SK-N-SH (cell line): ENCODE measurements at regions not wholly inside any gene's neighbourhood (a gene's known extent, or its start where the extent isn't known, plus 50 kb on each side); places are given as distances from the start of the nearest gene placed in this dataset.

Experiments used
- CTCF ChIA-PET: fragments of 300-600, 350-600 bp; formaldehyde crosslinking; extraction: SDS; loops from one replicate; lab custom pipeline; 2021; lab: Yijun Ruan, JAX
- POLR2A ChIA-PET: fragments of 350-600 bp; sonication (Branson Sonifier 250); formaldehyde crosslinking; extraction: SDS; loops from one replicate; lab custom pipeline; 2020; ENCODE audit warnings: antibody characterized with exemption, inconsistent platforms; lab: Yijun Ruan, JAX
- DNase-seq: peaks from one replicate; pipeline ENCODE4 v3.0.0; 2012
- H2AFZ ChIP-seq: fragments of 200-600 bp; sonication (generic); 2 replicates; pipeline ENCODE4 v1.8.1; 2016; ENCODE audit warnings: antibody characterized with exemption, mild to moderate bottlenecking, low read depth
- H3F3A ChIP-seq: fragments of 200-600 bp; sonication (generic); replicated peaks from 2 replicates; pipeline ENCODE3; 2016; ENCODE audit warnings: antibody characterized with exemption, mild to moderate bottlenecking; ENCODE audit not compliant: insufficient read depth
- H3K27ac ChIP-seq, 2 experiments: fragments of 200-500 bp in 1 of 2; fragments of 200-600 bp in 1 of 2; sonication (Bioruptor generic) in 1 of 2; sonication (generic), shearing (Covaris generic) in 1 of 2; 2 replicates each; pipeline versions ENCODE4 v1.5.1 to v1.6.1; 2014 to 2016; ENCODE audit warnings: low read depth in 2 of 2, inconsistent platforms in 1 of 2, low read length in 1 of 2, mild to moderate bottlenecking in 1 of 2, mixed read lengths in 1 of 2
- H3K27me3 ChIP-seq: fragments of 200-600 bp; sonication (generic), shearing (Covaris generic); 2 replicates; pipeline ENCODE4 v1.6.1; 2016; ENCODE audit warnings: mixed run types; ENCODE audit not compliant: insufficient read depth
- H3K36me3 ChIP-seq, 2 experiments: fragments of 200-500 bp in 1 of 2; fragments of 200-600 bp in 1 of 2; sonication (Bioruptor generic) in 1 of 2; sonication (generic) in 1 of 2; replicated peaks in 1 of 2; 2 replicates each; pipeline versions ENCODE3 to v1.5.1; 2014 to 2016; ENCODE audit warnings: low read length in 1 of 2, mild to moderate bottlenecking in 1 of 2; ENCODE audit not compliant: insufficient read depth in 2 of 2, control insufficient read depth in 1 of 2
- H3K4me1 ChIP-seq, 2 experiments: fragments of 200-500 bp in 1 of 2; fragments of 200-600 bp in 1 of 2; sonication (Bioruptor generic) in 1 of 2; sonication (generic), shearing (Covaris generic) in 1 of 2; 2 replicates each; pipeline versions ENCODE4 v1.5.1 to v1.6.1; 2014 to 2016; ENCODE audit warnings: low read depth in 1 of 2, low read length in 1 of 2, mixed run types in 1 of 2; ENCODE audit not compliant: insufficient read depth in 2 of 2, control insufficient read depth in 1 of 2
- H3K4me2 ChIP-seq: fragments of 200-600 bp; sonication (generic), shearing (Covaris generic); 2 replicates; pipeline ENCODE4 v1.6.1; 2017; ENCODE audit warnings: mixed run types
- H3K4me3 ChIP-seq, 2 experiments: fragments of 200-500 bp in 1 of 2; fragments of 200-600 bp in 1 of 2; sonication (Bioruptor generic) in 1 of 2; sonication (generic), shearing (Covaris generic) in 1 of 2; 2 replicates each; pipeline versions ENCODE4 v1.5.1 to v1.8.1; 2014 to 2016; ENCODE audit warnings: low read depth in 2 of 2, inconsistent platforms in 1 of 2, low read length in 1 of 2, mild to moderate bottlenecking in 1 of 2, mixed read lengths in 1 of 2, moderate library complexity in 1 of 2
- H3K79me2 ChIP-seq: fragments of 200-600 bp; sonication (generic); 2 replicates; pipeline ENCODE4 v1.8.1; 2017; ENCODE audit warnings: mild to moderate bottlenecking; ENCODE audit not compliant: insufficient read depth
- H3K9ac ChIP-seq: fragments of 200-600 bp; sonication (generic); 2 replicates; pipeline ENCODE4 v1.6.1; 2017; ENCODE audit warnings: mixed run types
- H3K9me2 ChIP-seq: fragments of 200-600 bp; sonication (generic); 2 replicates; pipeline ENCODE4 v1.6.1; 2017; ENCODE audit warnings: mixed run types
- H3K9me3 ChIP-seq: fragments of 200-600 bp; sonication (generic); 2 replicates; pipeline ENCODE4 v1.6.1; 2017; ENCODE audit warnings: mixed run types, mild to moderate bottlenecking, moderate library complexity
- H4K20me1 ChIP-seq: fragments of 200-600 bp; sonication (generic); 2 replicates; pipeline ENCODE4 v1.6.1; 2017; ENCODE audit warnings: mild to moderate bottlenecking, mixed run types; ENCODE audit not compliant: insufficient read depth
- CHD2 ChIP-seq: fragments of 150-350 bp; IDR thresholded peaks from 2 replicates; pipeline ENCODE4 v1.6.1; 2018; ENCODE audit warnings: low read length; ENCODE audit not compliant: partially characterized antibody
- CTCF ChIP-seq: fragments of 200-600 bp; sonication (generic); IDR thresholded peaks from 2 replicates; pipeline ENCODE4 v1.6.1; 2017; ENCODE audit warnings: antibody characterized with exemption, mild to moderate bottlenecking, moderate library complexity
- EP300 ChIP-seq, 2 experiments: IDR thresholded peaks; 2 replicates each; pipeline versions ENCODE4 v1.4.0 to v1.6.1; 2012; ENCODE audit warnings: borderline replicate concordance in 1 of 2, low read depth in 1 of 2, low read length in 1 of 2
- EZH2phosphoT487 ChIP-seq: fragments of 200-600 bp; sonication (generic); IDR thresholded peaks from 2 replicates; pipeline ENCODE4 v1.6.1; 2017; ENCODE audit warnings: low read depth, mixed run types, mild to moderate bottlenecking, antibody characterized with exemption, moderate library complexity, borderline replicate concordance
- FOXJ3 ChIP-seq: sonication (generic); formaldehyde crosslinking; IDR thresholded peaks from 2 replicates; pipeline ENCODE4 v1.5.1; 2020; ENCODE audit warnings: mild to moderate bottlenecking, missing genetic modification reagents
- GATA2 ChIP-seq: sonication (generic); formaldehyde crosslinking; IDR thresholded peaks from 2 replicates; pipeline ENCODE4 v1.5.0; 2020; ENCODE audit warnings: mild to moderate bottlenecking, missing genetic modification reagents
- JUND ChIP-seq: IDR thresholded peaks from 2 replicates; pipeline ENCODE4 v1.4.0; 2012
- MEF2A ChIP-seq: IDR thresholded peaks from 2 replicates; pipeline ENCODE4 v1.4.0; 2012; ENCODE audit warnings: low read depth, borderline replicate concordance
- NFIC ChIP-seq: IDR thresholded peaks from 2 replicates; pipeline ENCODE4 v1.4.0; 2012; ENCODE audit warnings: borderline replicate concordance
- NRF1 ChIP-seq: IDR thresholded peaks from 2 replicates; pipeline ENCODE4 v1.6.1; 2012; ENCODE audit warnings: low read depth, mild to moderate bottlenecking, low read length
- PBX3 ChIP-seq: IDR thresholded peaks from 2 replicates; pipeline ENCODE4; 2012
- RCOR1 ChIP-seq: fragments of 150-350 bp; IDR thresholded peaks from 2 replicates; pipeline ENCODE4 v1.6.1; 2017; ENCODE audit warnings: antibody characterized with exemption, low read length
- RXRA ChIP-seq: IDR thresholded peaks from 2 replicates; pipeline ENCODE4 v1.4.0; 2012; ENCODE audit warnings: low read depth, mild to moderate bottlenecking, borderline replicate concordance
- SMC3 ChIP-seq: IDR thresholded peaks from 2 replicates; pipeline ENCODE4 v1.6.1; 2012; ENCODE audit warnings: low read depth, low read length, improper control_type of control experiment
- TAF1 ChIP-seq: IDR thresholded peaks from 2 replicates; pipeline ENCODE4 v1.6.1; 2012; ENCODE audit warnings: low read depth, mild to moderate bottlenecking, low read length, moderate library complexity, borderline replicate concordance
- TEAD4 ChIP-seq: IDR thresholded peaks from 2 replicates; pipeline ENCODE4 v1.4.0; 2012; ENCODE audit warnings: mild to moderate bottlenecking, borderline replicate concordance; ENCODE audit not compliant: insufficient read depth
- WGBS: methylation state at CpG from one replicate; pipeline ENCODE4 v1.1.6; 2017; ENCODE audit warnings: low lambda C conversion rate; 5-methylcytosine and 5-hydroxymethylcytosine counted together
- TF ChIP-seq, protein P1 (sequence below): fragments of 150-350 bp; IDR thresholded peaks from 2 replicates; pipeline ENCODE4 v1.6.1; 2016; ENCODE audit warnings: mild to moderate bottlenecking, low read depth, low read length
- TF ChIP-seq, protein P2 (sequence below): IDR thresholded peaks from 2 replicates; pipeline ENCODE4 v1.4.0; 2012; ENCODE audit warnings: low read depth
- TF ChIP-seq, protein P3 (sequence below): fragments of 150-350 bp; IDR thresholded peaks from 2 replicates; pipeline ENCODE4 v1.6.1; 2017; ENCODE audit warnings: antibody characterized with exemption, low read length, low read depth, borderline replicate concordance
- TF ChIP-seq, protein P4 (sequence below): IDR thresholded peaks from 2 replicates; pipeline ENCODE4 v1.4.0; 2012; ENCODE audit warnings: low read depth, borderline replicate concordance

- no peaks in the 10 kb centered on the region for H3K9me3 ChIP-seq
- H3K9me2 ChIP-seq = no peaks in the 10 kb centered on the region
- H3K9ac ChIP-seq = no peak overlapping the region
- peaks cover 81% of the 10 kb centered on the region for H4K20me1 ChIP-seq
- H3K4me2 ChIP-seq = no peak overlapping the region
- H3F3A ChIP-seq = peaks cover 10% of the 10 kb centered on the region
- 87% methylated on average over 7 of the region's 11 CpGs for WGBS
- no peak for TF ChIP-seq NFIC
- TF ChIP-seq, protein P1, sequence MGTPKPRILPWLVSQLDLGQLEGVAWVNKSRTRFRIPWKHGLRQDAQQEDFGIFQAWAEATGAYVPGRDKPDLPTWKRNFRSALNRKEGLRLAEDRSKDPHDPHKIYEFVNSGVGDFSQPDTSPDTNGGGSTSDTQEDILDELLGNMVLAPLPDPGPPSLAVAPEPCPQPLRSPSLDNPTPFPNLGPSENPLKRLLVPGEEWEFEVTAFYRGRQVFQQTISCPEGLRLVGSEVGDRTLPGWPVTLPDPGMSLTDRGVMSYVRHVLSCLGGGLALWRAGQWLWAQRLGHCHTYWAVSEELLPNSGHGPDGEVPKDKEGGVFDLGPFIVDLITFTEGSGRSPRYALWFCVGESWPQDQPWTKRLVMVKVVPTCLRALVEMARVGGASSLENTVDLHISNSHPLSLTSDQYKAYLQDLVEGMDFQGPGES = no peak
- TF ChIP-seq, protein P2, sequence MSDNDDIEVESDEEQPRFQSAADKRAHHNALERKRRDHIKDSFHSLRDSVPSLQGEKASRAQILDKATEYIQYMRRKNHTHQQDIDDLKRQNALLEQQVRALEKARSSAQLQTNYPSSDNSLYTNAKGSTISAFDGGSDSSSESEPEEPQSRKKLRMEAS = no peak
- TF ChIP-seq, protein P3, sequence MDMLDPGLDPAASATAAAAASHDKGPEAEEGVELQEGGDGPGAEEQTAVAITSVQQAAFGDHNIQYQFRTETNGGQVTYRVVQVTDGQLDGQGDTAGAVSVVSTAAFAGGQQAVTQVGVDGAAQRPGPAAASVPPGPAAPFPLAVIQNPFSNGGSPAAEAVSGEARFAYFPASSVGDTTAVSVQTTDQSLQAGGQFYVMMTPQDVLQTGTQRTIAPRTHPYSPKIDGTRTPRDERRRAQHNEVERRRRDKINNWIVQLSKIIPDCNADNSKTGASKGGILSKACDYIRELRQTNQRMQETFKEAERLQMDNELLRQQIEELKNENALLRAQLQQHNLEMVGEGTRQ = no peak
- no peak for TF ChIP-seq RXRA
- TF ChIP-seq SMC3 = no peak
- no peak for TF ChIP-seq NRF1
- no peak for TF ChIP-seq CHD2
- TF ChIP-seq FOXJ3 (CRISPR knock-in tag) = no peak
- TF ChIP-seq EP300 (IDR thresholded peaks at IDR 0.05; ENCODE audit: borderline replicate concordance in 1 of 2, low read depth in 1 of 2, low read length in 1 of 2) = no peak
- no peak for TF ChIP-seq PBX3
- no peak for TF ChIP-seq TEAD4
- TF ChIP-seq CTCF = no peak
- TF ChIP-seq, protein P4, sequence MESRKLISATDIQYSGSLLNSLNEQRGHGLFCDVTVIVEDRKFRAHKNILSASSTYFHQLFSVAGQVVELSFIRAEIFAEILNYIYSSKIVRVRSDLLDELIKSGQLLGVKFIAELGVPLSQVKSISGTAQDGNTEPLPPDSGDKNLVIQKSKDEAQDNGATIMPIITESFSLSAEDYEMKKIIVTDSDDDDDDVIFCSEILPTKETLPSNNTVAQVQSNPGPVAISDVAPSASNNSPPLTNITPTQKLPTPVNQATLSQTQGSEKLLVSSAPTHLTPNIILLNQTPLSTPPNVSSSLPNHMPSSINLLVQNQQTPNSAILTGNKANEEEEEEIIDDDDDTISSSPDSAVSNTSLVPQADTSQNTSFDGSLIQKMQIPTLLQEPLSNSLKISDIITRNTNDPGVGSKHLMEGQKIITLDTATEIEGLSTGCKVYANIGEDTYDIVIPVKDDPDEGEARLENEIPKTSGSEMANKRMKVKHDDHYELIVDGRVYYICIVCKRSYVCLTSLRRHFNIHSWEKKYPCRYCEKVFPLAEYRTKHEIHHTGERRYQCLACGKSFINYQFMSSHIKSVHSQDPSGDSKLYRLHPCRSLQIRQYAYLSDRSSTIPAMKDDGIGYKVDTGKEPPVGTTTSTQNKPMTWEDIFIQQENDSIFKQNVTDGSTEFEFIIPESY = no peak
- TF ChIP-seq MEF2A = no peak
- no peak for TF ChIP-seq TAF1
- no peak for TF ChIP-seq RCOR1
- TF ChIP-seq GATA2 (CRISPR knock-in tag) = no peak
- TF ChIP-seq JUND = no peak
- TF ChIP-seq EZH2phosphoT487 = no peak
- TF ChIP-seq, all 33 proteins: peak for 0
- no peak overlapping the region for H2AFZ ChIP-seq
- no peak overlapping the region; a peak in 1 of 4 replicates for H3K4me3 ChIP-seq
- CTCF ChIA-PET = interaction anchor here (0.7 to 3.5 kb wide), 14 partner anchors 10 to 163 kb away, joined by 3 to 25 read pairs (median 4); no protein-coding TSS in a partner anchor
- no peaks in the 10 kb centered on the region for H3K36me3 ChIP-seq
- DNase-seq = peak; percentile 57
- POLR2A ChIA-PET = interaction anchor here (0.6 to 6.6 kb wide), 6 partner anchors 11 to 580 kb away, joined by 3 to 44 read pairs (median 3); no protein-coding TSS in a partner anchor
- H3K79me2 ChIP-seq = peaks cover 94% of the 10 kb centered on the region
- peaks cover 22 to 83% of the 10 kb centered on the region in 2 experiments for H3K4me1 ChIP-seq
- H3K27me3 ChIP-seq = no peaks in the 10 kb centered on the region
- peak overlapping the region in 1 of 2 experiments; percentile 100; a peak in 3 of 4 replicates for H3K27ac ChIP-seq
Observed at GRCh38 chr17:77377710-77378235, 237.0 kb downstream of the SEC14L1 start.
